NCI-H526 (cell line): ENCODE measurements at regions not wholly inside any gene's neighbourhood (a gene's known extent, or its start where the extent isn't known, plus 50 kb on each side); places are given as distances from the start of the nearest gene placed in this dataset.

Experiments
- DNase-seq, 2 experiments: peaks; one replicate each; lab custom pipeline; 2025; lab: John Stamatoyannopoulos, UW

- no peak for DNase-seq
These were observed 421.1 kb downstream of the FGF9 start for GRCh38 chr13:22091971-22092300.

GRCh38 chr13:22092791-22093560 lies 422.1 kb downstream of the FGF9 start:
- DNase-seq, result peak; percentile 59 to 64

- DNase-seq, result peak; percentile 53 to 66
These were observed 424.9 kb downstream of the FGF9 start for GRCh38 chr13:22095794-22096193.

GRCh38 chr13:22099585-22099984 lies 428.7 kb downstream of the FGF9 start:
- no peak for DNase-seq

- DNase-seq, result no peak
These were observed 431.4 kb downstream of the FGF9 start for GRCh38 chr13:22102271-22102670.

GRCh38 chr13:22103046-22104027 lies 432.5 kb downstream of the FGF9 start:
- no peak for DNase-seq

GRCh38 chr13:22106058-22106457 lies 435.2 kb downstream of the FGF9 start:
- DNase-seq, result no peak

- DNase-seq, result peak; percentile 79 to 86
These were observed 436.7 kb downstream of the FGF9 start for GRCh38 chr13:22107549-22107948.

- DNase-seq, result no peak
These were observed 437.5 kb downstream of the FGF9 start for GRCh38 chr13:22108283-22108942.

- DNase-seq, result no peak
These were observed 438.1 kb downstream of the FGF9 start for GRCh38 chr13:22108979-22109378.

- DNase-seq, result no peak
These were observed 439.5 kb downstream of the FGF9 start for GRCh38 chr13:22110368-22110767.

GRCh38 chr13:22111152-22111783 lies 440.4 kb downstream of the FGF9 start:
- DNase-seq, result no peak

GRCh38 chr13:22111961-22112360 lies 441.1 kb downstream of the FGF9 start:
- no peak for DNase-seq

- DNase-seq, result no peak
These were observed 442.3 kb downstream of the FGF9 start for GRCh38 chr13:22112956-22113745.

GRCh38 chr13:22114630-22115311 lies 443.9 kb downstream of the FGF9 start:
- no peak for DNase-seq

GRCh38 chr13:22118158-22118557 lies 447.3 kb downstream of the FGF9 start:
- no peak for DNase-seq

- DNase-seq, result no peak
These were observed 449.8 kb downstream of the FGF9 start for GRCh38 chr13:22120646-22121045.

GRCh38 chr13:22121146-22121739 lies 450.4 kb downstream of the FGF9 start:
- DNase-seq, result no peak

GRCh38 chr13:22126433-22127021 lies 455.7 kb downstream of the FGF9 start:
- DNase-seq, result no peak
